GM23338 (cell line): ENCODE measurements at regions not wholly inside any gene's neighbourhood (a gene's known extent, or its start where the extent isn't known, plus 50 kb on each side); places are given as distances from the start of the nearest gene placed in this dataset.
"Not testable (repeated sequence)": the region's sequence is repeated elsewhere in the genome, so short reads cannot be mapped to it uniquely, and the experiment has no call there.

ENCODE experiments used
- CREB1 ChIP-seq: fragments of 250-450 bp; sonication (Bioruptor Pico); IDR thresholded peaks from 2 replicates; pipeline ENCODE4 v1.5.0; 2020; ENCODE audit warnings: low read depth, mild to moderate bottlenecking, moderate library complexity
- ETS1 ChIP-seq: IDR thresholded peaks from 2 replicates; pipeline ENCODE4 v1.6.1; 2016; ENCODE audit warnings: antibody characterized with exemption
- EZH2 ChIP-seq: fragments of 200-600 bp; sonication (generic); IDR thresholded peaks from one replicate; pipeline ENCODE4 v1.8.0; 2017; ENCODE audit warnings: antibody characterized with exemption, mild to moderate bottlenecking, low read depth; ENCODE audit not compliant: unreplicated experiment
- EZH2phosphoT487 ChIP-seq: fragments of 200-600 bp; sonication (generic); IDR thresholded peaks from one replicate; pipeline ENCODE4 v1.8.1; 2018; ENCODE audit warnings: antibody characterized with exemption; ENCODE audit not compliant: unreplicated experiment
- JUNB ChIP-seq: IDR thresholded peaks from one replicate; pipeline ENCODE4 v1.6.1; 2016; ENCODE audit warnings: antibody characterized with exemption; ENCODE audit not compliant: unreplicated experiment
- NANOG ChIP-seq: IDR thresholded peaks from 2 replicates; pipeline ENCODE4 v1.6.1; 2016; ENCODE audit warnings: antibody characterized with exemption, borderline replicate concordance
- POLR2AphosphoS5 ChIP-seq: IDR thresholded peaks from 2 replicates; pipeline ENCODE4 v1.6.1; 2016; ENCODE audit warnings: antibody characterized with exemption, low read depth
- REST ChIP-seq: IDR thresholded peaks from one replicate; pipeline ENCODE4 v1.6.1; 2018; ENCODE audit warnings: antibody characterized with exemption; ENCODE audit not compliant: unreplicated experiment
- ZNF114 ChIP-seq: fragments of 250-450 bp; sonication (Bioruptor Pico); IDR thresholded peaks from 2 replicates; pipeline ENCODE4 v1.5.0; 2020; ENCODE audit warnings: mild to moderate bottlenecking, moderate library complexity
- TF ChIP-seq, protein P1 (sequence below), 2 experiments: fragments of 200-600 bp in 1 of 2; sonication (generic) in 1 of 2; conservative IDR thresholded peaks; 2 replicates each; pipeline versions ENCODE4 v1.5.1 to v1.6.1; 2016 to 2017; ENCODE audit warnings: antibody characterized with exemption in 2 of 2, low read depth in 2 of 2, mild to moderate bottlenecking in 2 of 2, moderate library complexity in 1 of 2

GRCh38 chr2:132304661-132305380, 111.8 kb upstream of the GPR39 start:
- TF ChIP-seq, protein P1, sequence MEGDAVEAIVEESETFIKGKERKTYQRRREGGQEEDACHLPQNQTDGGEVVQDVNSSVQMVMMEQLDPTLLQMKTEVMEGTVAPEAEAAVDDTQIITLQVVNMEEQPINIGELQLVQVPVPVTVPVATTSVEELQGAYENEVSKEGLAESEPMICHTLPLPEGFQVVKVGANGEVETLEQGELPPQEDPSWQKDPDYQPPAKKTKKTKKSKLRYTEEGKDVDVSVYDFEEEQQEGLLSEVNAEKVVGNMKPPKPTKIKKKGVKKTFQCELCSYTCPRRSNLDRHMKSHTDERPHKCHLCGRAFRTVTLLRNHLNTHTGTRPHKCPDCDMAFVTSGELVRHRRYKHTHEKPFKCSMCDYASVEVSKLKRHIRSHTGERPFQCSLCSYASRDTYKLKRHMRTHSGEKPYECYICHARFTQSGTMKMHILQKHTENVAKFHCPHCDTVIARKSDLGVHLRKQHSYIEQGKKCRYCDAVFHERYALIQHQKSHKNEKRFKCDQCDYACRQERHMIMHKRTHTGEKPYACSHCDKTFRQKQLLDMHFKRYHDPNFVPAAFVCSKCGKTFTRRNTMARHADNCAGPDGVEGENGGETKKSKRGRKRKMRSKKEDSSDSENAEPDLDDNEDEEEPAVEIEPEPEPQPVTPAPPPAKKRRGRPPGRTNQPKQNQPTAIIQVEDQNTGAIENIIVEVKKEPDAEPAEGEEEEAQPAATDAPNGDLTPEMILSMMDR (conservative IDR thresholded peaks at IDR 0.05; ENCODE audit: low read depth in 2 of 2): not testable (repeated sequence)
- not testable (repeated sequence) for TF ChIP-seq REST; EZH2phosphoT487; EZH2; ZNF114 (CRISPR knock-in tag); NANOG; JUNB
- TF ChIP-seq POLR2AphosphoS5: peak; percentile 44; the same call in 1 of the 2 replicates
- peak; percentile 84 for TF ChIP-seq CREB1 (CRISPR knock-in tag)
- TF ChIP-seq ETS1: peak; percentile 81
